ENCODE measurements at regions not wholly inside any gene's neighbourhood (a gene's known extent, or its start where the extent isn't known, plus 50 kb on each side); places are given as distances from the start of the nearest gene placed in this dataset.

DNA sequence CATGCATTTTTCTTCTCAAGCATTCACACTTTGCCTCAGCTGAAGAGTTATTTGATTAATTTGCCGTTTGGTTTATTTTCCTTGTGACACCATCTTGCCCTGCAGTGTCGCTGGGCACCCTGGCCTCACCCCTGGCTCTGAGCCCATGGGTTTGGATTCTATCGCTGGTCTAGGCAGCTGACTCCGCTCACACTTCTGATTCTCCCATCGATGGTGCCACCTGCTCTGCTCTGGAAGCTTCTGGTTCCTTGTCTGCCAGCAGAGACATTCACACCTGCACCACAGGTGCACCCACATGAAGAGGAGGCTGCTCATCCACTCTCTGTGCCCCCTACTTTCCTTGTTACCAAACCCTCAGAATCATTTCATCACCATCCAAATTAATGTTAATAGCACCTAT lies 291.6 kb upstream of the CDH4 start:
- no peak overlapping the region for H3K4me2 ChIP-seq
- H3K27ac ChIP-seq = no peak overlapping the region
- DNase-seq (ENCODE audit: low read depth in 1 of 2, low spot score in 1 of 2) (no peak), FAIRE-seq (no peak), ATAC-seq (no peak)
- POLR2A ChIA-PET = no interaction called here
- H3K4me3 ChIP-seq = no peak overlapping the region
- CTCF ChIA-PET = no interaction called here
- no peaks in the 10 kb centered on the region for H3K9me3 ChIP-seq
- TF ChIP-seq, protein P1, sequence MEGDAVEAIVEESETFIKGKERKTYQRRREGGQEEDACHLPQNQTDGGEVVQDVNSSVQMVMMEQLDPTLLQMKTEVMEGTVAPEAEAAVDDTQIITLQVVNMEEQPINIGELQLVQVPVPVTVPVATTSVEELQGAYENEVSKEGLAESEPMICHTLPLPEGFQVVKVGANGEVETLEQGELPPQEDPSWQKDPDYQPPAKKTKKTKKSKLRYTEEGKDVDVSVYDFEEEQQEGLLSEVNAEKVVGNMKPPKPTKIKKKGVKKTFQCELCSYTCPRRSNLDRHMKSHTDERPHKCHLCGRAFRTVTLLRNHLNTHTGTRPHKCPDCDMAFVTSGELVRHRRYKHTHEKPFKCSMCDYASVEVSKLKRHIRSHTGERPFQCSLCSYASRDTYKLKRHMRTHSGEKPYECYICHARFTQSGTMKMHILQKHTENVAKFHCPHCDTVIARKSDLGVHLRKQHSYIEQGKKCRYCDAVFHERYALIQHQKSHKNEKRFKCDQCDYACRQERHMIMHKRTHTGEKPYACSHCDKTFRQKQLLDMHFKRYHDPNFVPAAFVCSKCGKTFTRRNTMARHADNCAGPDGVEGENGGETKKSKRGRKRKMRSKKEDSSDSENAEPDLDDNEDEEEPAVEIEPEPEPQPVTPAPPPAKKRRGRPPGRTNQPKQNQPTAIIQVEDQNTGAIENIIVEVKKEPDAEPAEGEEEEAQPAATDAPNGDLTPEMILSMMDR (IDR thresholded peaks at IDR 0.05) = no peak
- TF ChIP-seq CHD2 (IDR thresholded peaks at IDR 0.05; ENCODE audit: low read length, partially characterized antibody) (no peak), FOXS1 (CRISPR knock-in tag; IDR thresholded peaks at IDR 0.05) (no peak), MAFK (IDR thresholded peaks at IDR 0.05; ENCODE audit: partially characterized antibody) (no peak)
- H3K4me1 ChIP-seq = no peaks in the 10 kb centered on the region
- WGBS (ENCODE audit: missing lambda C conversion rate) = 3% methylated on average over 5 of the region's 5 CpGs

DNA sequence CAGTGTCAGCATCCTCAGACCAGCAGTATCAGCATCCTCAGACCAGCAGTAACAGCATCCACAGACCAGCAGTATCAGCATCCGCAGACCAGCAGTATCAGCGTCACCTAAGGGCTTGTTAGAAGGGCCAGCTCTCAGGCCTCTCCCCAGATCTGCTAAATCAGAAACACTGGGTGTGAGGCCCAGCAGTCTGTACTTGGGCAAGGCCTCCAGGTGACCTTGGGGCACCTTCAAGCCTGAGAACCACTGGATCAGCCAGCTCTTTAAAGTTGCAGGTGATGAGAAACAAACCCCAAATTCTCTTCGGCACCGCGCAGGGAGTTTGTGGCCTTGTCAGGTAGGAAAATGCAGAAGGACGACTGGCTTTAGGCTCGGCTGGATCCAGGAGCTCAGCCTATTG lies 290.5 kb upstream of the CDH4 start:
- ChIA-PET CTCF (no interaction called here), POLR2A (no interaction called here)
- Histone ChIP-seq H3K4me1 (no peaks in the 10 kb centered on the region), H3K4me3 (no peak overlapping the region), H3K4me2 (no peak overlapping the region), H3K9me3 (no peaks in the 10 kb centered on the region), H3K27ac (no peak overlapping the region)
- no peak for TF ChIP-seq ZSCAN20 (CRISPR knock-in tag; IDR thresholded peaks at IDR 0.05)
- no peak for TF ChIP-seq KDM5A (IDR thresholded peaks at IDR 0.05)
- TF ChIP-seq HOXB5 (CRISPR knock-in tag; IDR thresholded peaks at IDR 0.05) = no peak
- TF ChIP-seq POLR2AphosphoS2 (conservative IDR thresholded peaks at IDR 0.05; ENCODE audit: low read length) = no peak
- TF ChIP-seq POLR2A (IDR thresholded peaks at IDR 0.05; ENCODE audit: low read length) = no peak
- no peak for TF ChIP-seq RCOR1 (IDR thresholded peaks at IDR 0.05; ENCODE audit: low read depth, low read length)
- TF ChIP-seq HOXB13 (CRISPR knock-in tag; IDR thresholded peaks at IDR 0.05; ENCODE audit: low read depth) = no peak
- no peak for TF ChIP-seq SMC3 (IDR thresholded peaks at IDR 0.05)
- TF ChIP-seq JUN (IDR thresholded peaks at IDR 0.05) = no peak
- TF ChIP-seq FOXS1 (CRISPR knock-in tag; IDR thresholded peaks at IDR 0.05) = no peak
- no peak for DNase-seq (ENCODE audit: low read depth in 1 of 2, low spot score in 1 of 2)
- 78% methylated on average over 6 of the region's 7 CpGs for WGBS (ENCODE audit: missing lambda C conversion rate)
- FAIRE-seq = no peak
- ATAC-seq = no peak

DNA sequence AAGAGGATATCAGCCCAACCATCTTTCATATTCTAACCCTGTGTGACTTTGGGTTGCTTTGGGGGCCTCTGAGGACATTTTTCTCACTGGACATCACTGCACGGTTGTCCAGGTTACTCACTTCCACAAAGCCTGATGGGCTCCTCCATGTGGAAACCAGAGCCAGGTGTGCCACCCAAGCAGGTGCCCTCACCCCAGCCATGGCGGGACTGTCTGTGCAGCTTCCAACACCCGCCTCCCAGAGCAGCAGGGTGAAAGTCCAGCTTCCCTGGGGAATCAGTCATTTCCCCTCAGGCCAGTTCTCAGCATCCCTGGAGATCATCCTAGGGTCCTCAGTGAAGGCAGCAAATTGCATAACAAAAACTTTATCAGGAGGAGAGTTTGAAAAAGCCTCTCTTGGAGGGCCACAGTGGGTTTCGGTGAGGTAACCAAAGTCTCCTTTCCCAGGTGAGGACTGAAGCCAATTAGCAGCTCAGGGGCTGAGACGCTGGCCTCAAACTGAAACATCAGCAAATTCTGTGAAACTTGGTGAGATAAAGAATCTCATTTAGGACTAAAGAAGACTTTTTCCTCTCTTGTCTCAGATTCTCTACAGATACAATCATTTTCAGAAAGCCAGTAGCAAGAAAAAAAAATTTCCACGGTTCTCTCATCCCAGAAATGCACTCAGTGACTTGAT lies 289.6 kb upstream of the CDH4 start:
- Histone ChIP-seq H3K4me3 (no peak overlapping the region), H3K4me1 (no peaks in the 10 kb centered on the region), H3K4me2 (no peak overlapping the region), H3K9me3 (no peaks in the 10 kb centered on the region), H3K27ac (no peak overlapping the region)
- WGBS (ENCODE audit: missing lambda C conversion rate) = 16% methylated on average over 6 of the region's 6 CpGs
- ATAC-seq = no peak
- CTCF ChIA-PET = no interaction called here
- no peak for FAIRE-seq
- POLR2A ChIA-PET = no interaction called here
- no peak for DNase-seq (ENCODE audit: low read depth in 1 of 2, low spot score in 1 of 2)
- TF ChIP-seq, protein P2, sequence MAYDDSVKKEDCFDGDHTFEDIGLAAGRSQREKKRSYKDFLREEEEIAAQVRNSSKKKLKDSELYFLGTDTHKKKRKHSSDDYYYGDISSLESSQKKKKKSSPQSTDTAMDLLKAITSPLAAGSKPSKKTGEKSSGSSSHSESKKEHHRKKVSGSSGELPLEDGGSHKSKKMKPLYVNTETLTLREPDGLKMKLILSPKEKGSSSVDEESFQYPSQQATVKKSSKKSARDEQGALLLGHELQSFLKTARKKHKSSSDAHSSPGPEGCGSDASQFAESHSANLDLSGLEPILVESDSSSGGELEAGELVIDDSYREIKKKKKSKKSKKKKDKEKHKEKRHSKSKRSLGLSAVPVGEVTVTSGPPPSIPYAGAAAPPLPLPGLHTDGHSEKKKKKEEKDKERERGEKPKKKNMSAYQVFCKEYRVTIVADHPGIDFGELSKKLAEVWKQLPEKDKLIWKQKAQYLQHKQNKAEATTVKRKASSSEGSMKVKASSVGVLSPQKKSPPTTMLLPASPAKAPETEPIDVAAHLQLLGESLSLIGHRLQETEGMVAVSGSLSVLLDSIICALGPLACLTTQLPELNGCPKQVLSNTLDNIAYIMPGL (CRISPR knock-in tag; IDR thresholded peaks at IDR 0.05; ENCODE audit: borderline replicate concordance) = no peak
- TF ChIP-seq MAFK (IDR thresholded peaks at IDR 0.05; ENCODE audit: partially characterized antibody) = peak; percentile 50

DNA sequence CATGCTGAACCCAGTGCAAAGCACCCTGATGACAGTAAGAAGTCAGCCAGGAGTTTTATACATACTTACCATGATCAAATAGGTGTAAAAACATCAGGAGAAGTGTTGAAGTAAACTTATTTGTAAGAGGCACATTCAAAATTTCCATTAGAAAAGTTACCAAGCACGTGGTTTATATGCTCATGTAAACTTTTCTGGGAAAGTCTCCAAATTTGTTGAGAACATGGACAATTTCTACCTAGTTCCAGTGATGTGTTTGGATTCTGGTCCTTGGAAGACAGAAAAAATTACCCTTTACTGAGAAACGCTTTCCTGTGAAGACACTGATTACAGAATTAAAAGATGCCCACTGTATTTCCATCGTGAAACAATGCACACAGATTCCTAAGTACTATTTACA lies 288.9 kb upstream of the CDH4 start:
- H3K27ac ChIP-seq = no peak overlapping the region
- DNase-seq (ENCODE audit: low read depth in 1 of 2, low spot score in 1 of 2) (no peak), FAIRE-seq (no peak), ATAC-seq (no peak)
- no peak overlapping the region for H3K4me3 ChIP-seq
- no peaks in the 10 kb centered on the region for H3K9me3 ChIP-seq
- 14% methylated on average over 3 of the region's 3 CpGs for WGBS (ENCODE audit: missing lambda C conversion rate)
- no peak overlapping the region for H3K4me2 ChIP-seq
- CTCF ChIA-PET = no interaction called here
- no peaks in the 10 kb centered on the region for H3K4me1 ChIP-seq
- POLR2A ChIA-PET = no interaction called here
- TF ChIP-seq, protein P2 (CRISPR knock-in tag; IDR thresholded peaks at IDR 0.05; ENCODE audit: borderline replicate concordance) = no peak
- TF ChIP-seq TP53 (CRISPR knock-in tag; IDR thresholded peaks at IDR 0.05) = no peak
- TF ChIP-seq CBX2 (IDR thresholded peaks at IDR 0.05; ENCODE audit: borderline replicate concordance, low read depth) = no peak
- TF ChIP-seq MAZ (IDR thresholded peaks at IDR 0.05; ENCODE audit: borderline replicate concordance, low read depth, low read length) = no peak
- TF ChIP-seq RFX5 (IDR thresholded peaks at IDR 0.05) = no peak
- no peak for TF ChIP-seq EHMT2 (IDR thresholded peaks at IDR 0.05; ENCODE audit: low read depth)
- no peak for TF ChIP-seq HOXA7 (CRISPR knock-in tag; IDR thresholded peaks at IDR 0.05)
- TF ChIP-seq, protein P3, sequence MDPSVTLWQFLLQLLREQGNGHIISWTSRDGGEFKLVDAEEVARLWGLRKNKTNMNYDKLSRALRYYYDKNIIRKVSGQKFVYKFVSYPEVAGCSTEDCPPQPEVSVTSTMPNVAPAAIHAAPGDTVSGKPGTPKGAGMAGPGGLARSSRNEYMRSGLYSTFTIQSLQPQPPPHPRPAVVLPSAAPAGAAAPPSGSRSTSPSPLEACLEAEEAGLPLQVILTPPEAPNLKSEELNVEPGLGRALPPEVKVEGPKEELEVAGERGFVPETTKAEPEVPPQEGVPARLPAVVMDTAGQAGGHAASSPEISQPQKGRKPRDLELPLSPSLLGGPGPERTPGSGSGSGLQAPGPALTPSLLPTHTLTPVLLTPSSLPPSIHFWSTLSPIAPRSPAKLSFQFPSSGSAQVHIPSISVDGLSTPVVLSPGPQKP (IDR thresholded peaks at IDR 0.05; ENCODE audit: low read depth, low read length) = no peak
- no peak for TF ChIP-seq CBX8 (IDR thresholded peaks at IDR 0.05)
- no peak for TF ChIP-seq JUN (IDR thresholded peaks at IDR 0.05)
- no peak for TF ChIP-seq FOXS1 (CRISPR knock-in tag; IDR thresholded peaks at IDR 0.05)
